ENCODE measurements at regions not wholly inside any gene's neighbourhood (a gene's known extent, or its start where the extent isn't known, plus 50 kb on each side); places are given as distances from the start of the nearest gene placed in this dataset.

- TF ChIP-seq PKNOX1 (IDR thresholded peaks at IDR 0.05), result no peak
- no peak for TF ChIP-seq CEBPZ (IDR thresholded peaks at IDR 0.05; ENCODE audit: low read depth, low read length)
Measured at GRCh38 chr21:23020969-23021368, 2022.8 kb downstream of the NCAM2 start (continued).

GRCh38 chr21:23021481-23021880, 2023.3 kb downstream of the NCAM2 start:
- ChIA-PET RAD21 (ENCODE audit: unreplicated experiment) (no interaction called here), CTCF (interaction anchor here (0.6 kb wide), 1 partner anchor 625 kb away, joined by 3 read pairs; no protein-coding TSS in a partner anchor), POLR2A (no interaction called here), SMC1A (ENCODE audit: uncharacterized antibody, unreplicated experiment) (interaction anchor here (1.1 kb wide), 1 partner anchor 22 kb away, joined by 3 read pairs; no protein-coding TSS in a partner anchor)
- no peaks in the 10 kb centered on the region for H4K20me1 ChIP-seq (ENCODE audit: control insufficient read depth, insufficient read depth)
- no peaks in the 10 kb centered on the region for H3K4me1 ChIP-seq (ENCODE audit: control insufficient read depth, insufficient read depth, low read length)
- in situ Hi-C loops (cut with MboI) (no loop called here), intact Hi-C loops (cut with micrococcal nuclease; ENCODE audit: unreplicated experiment) (no loop called here)
- H3K27ac ChIP-seq (ENCODE audit: control insufficient read depth, insufficient read depth), result no peak overlapping the region
- WGBS (ENCODE audit: insufficient coverage, insufficient replicate concordance, low lambda C conversion rate, missing lambda C conversion rate), result 63% methylated on average over 33 of the region's 37 CpGs
- no TSS peak for BruUV-seq (replicated peaks)
- no peaks in the 10 kb centered on the region for H3K36me3 ChIP-seq (ENCODE audit: control insufficient read depth in 2 of 2, insufficient read depth in 2 of 2, low read length in 1 of 2)
- ATAC-seq (no peak), FAIRE-seq (no peak), DNase-seq (ENCODE audit: low read depth, low spot score) (no peak)
- H3K79me2 ChIP-seq (ENCODE audit: control insufficient read depth, insufficient read depth, low read length), result no peaks in the 10 kb centered on the region
- H3K4me3 ChIP-seq, result no peak overlapping the region
- no peaks in the 10 kb centered on the region for H3K9me3 ChIP-seq (replicated peaks; ENCODE audit: control insufficient read depth, insufficient read depth, low read length)
- H3K9ac ChIP-seq (ENCODE audit: control insufficient read depth, insufficient read depth, low read length), result no peak overlapping the region
- no peaks in the 10 kb centered on the region for H3K27me3 ChIP-seq (replicated peaks in 1 of 2; ENCODE audit: control insufficient read depth in 2 of 2, insufficient read depth in 2 of 2, low read length in 1 of 2)
- no peak overlapping the region for H3K4me2 ChIP-seq (ENCODE audit: control insufficient read depth, insufficient read depth)
- no peak overlapping the region for H2AFZ ChIP-seq (ENCODE audit: control insufficient read depth, low read depth, low read length)
- TF ChIP-seq RB1 (IDR thresholded peaks at IDR 0.05; ENCODE audit: borderline replicate concordance) (no peak), PAX5 (IDR thresholded peaks at IDR 0.05; ENCODE audit: borderline replicate concordance, low read depth, low read length) (no peak), IRF3 (IDR thresholded peaks at IDR 0.05) (no peak), CREM (IDR thresholded peaks at IDR 0.05; ENCODE audit: low read depth) (no peak), MTA3 (IDR thresholded peaks at IDR 0.05; ENCODE audit: borderline replicate concordance, low read length) (no peak), HSF1 (IDR thresholded peaks at IDR 0.05; ENCODE audit: low read depth, low read length) (no peak), ZSCAN29 (IDR thresholded peaks at IDR 0.05) (no peak), POLR2AphosphoS2 (IDR thresholded peaks at IDR 0.05; ENCODE audit: low read depth, low read length) (no peak), ELK1 (IDR thresholded peaks at IDR 0.05; ENCODE audit: low read depth, low read length) (no peak), ATF2 (IDR thresholded peaks at IDR 0.05; ENCODE audit: low read length) (no peak), NR2C1 (IDR thresholded peaks at IDR 0.05) (no peak), SRF (IDR thresholded peaks at IDR 0.05; ENCODE audit: low read depth in 2 of 2, low read length in 2 of 2) (no peak)
